Fibroblast of lung (primary cell): ENCODE measurements at regions not wholly inside any gene's neighbourhood (a gene's known extent, or its start where the extent isn't known, plus 50 kb on each side); places are given as distances from the start of the nearest gene placed in this dataset.

Source experiments
- DNase-seq, 2 donors: peaks; one replicate each; pipeline versions ENCODE4 v3.0.0 to v3.0.0-alpha.2; 2010; ENCODE audit warnings: low read depth in 2 of 2
- H2AFZ ChIP-seq: 2 replicates; pipeline ENCODE4 v1.5.1; 2012; ENCODE audit warnings: low read length, control low read depth, inconsistent platforms
- H3K27ac ChIP-seq: 2 replicates; pipeline ENCODE4 v1.5.1; 2011; ENCODE audit warnings: low read length, control low read depth; ENCODE audit not compliant: insufficient read depth
- H3K27me3 ChIP-seq: 2 replicates; pipeline ENCODE4 v1.5.1; 2011; ENCODE audit warnings: mild to moderate bottlenecking, low read length; ENCODE audit not compliant: control insufficient read depth, insufficient read depth
- H3K36me3 ChIP-seq: 2 replicates; pipeline ENCODE4 v1.5.1; 2011; ENCODE audit warnings: low read length; ENCODE audit not compliant: control insufficient read depth, insufficient read depth
- H3K4me1 ChIP-seq: 2 replicates; pipeline ENCODE4 v1.5.1; 2011; ENCODE audit warnings: low read length; ENCODE audit not compliant: control insufficient read depth, insufficient read depth; ENCODE audit errors: extremely low read depth
- H3K4me2 ChIP-seq: 2 replicates; pipeline ENCODE4 v1.5.1; 2011; ENCODE audit warnings: low read length, control low read depth; ENCODE audit not compliant: insufficient read depth; ENCODE audit errors: extremely low read depth
- H3K4me3 ChIP-seq, 4 experiments: fragments of 200-600 bp in 1 of 4; sonication (generic) in 1 of 4; replicated peaks in 1 of 4; 2 replicates each; pipeline ENCODE4 v1.5.1; 2011 to 2016; ENCODE audit warnings: low read length in 4 of 4, low read depth in 3 of 4, mild to moderate bottlenecking in 3 of 4, control low read depth in 2 of 4, inconsistent platforms in 1 of 4, mixed read lengths in 1 of 4; ENCODE audit not compliant: insufficient read depth in 1 of 4; ENCODE audit errors: control extremely low read depth in 1 of 4
- H3K79me2 ChIP-seq: 2 replicates; pipeline ENCODE4 v1.5.1; 2012; ENCODE audit warnings: mild to moderate bottlenecking, low read length, inconsistent platforms; ENCODE audit not compliant: control insufficient read depth, insufficient read depth
- H3K9ac ChIP-seq: 2 replicates; pipeline ENCODE4 v1.5.1; 2011; ENCODE audit warnings: mild to moderate bottlenecking, low read length, control low read depth; ENCODE audit not compliant: insufficient read depth
- H3K9me3 ChIP-seq: 2 replicates; pipeline ENCODE4 v1.5.1; 2012; ENCODE audit warnings: low read depth, low read length; ENCODE audit not compliant: control insufficient read depth, insufficient read depth
- H4K20me1 ChIP-seq: 2 replicates; pipeline ENCODE4 v1.5.1; 2011; ENCODE audit warnings: low read length; ENCODE audit not compliant: control insufficient read depth, insufficient read depth; ENCODE audit errors: extremely low read depth
- CTCF ChIP-seq, 2 donors: IDR thresholded peaks in 1 of 2; conservative IDR thresholded peaks in 1 of 2; 1 replicate in 1 of 2; 2 replicates in 1 of 2; pipeline ENCODE4 v1.5.1; 2011 to 2012; ENCODE audit warnings: low read length in 2 of 2, control low read depth in 1 of 2, inconsistent platforms in 1 of 2, low read depth in 1 of 2, mild to moderate bottlenecking in 1 of 2
- EZH2 ChIP-seq: IDR thresholded peaks from 2 replicates; pipeline ENCODE4 v1.5.1; 2012; ENCODE audit warnings: low read length, control low read depth, mild to moderate bottlenecking; ENCODE audit errors: missing control alignments

- no peaks in the 10 kb centered on the region for H4K20me1 ChIP-seq
- H3K27ac ChIP-seq, result no peak overlapping the region
These were observed 206.0 kb upstream of the JUN start for GRCh38 chr1:58989845-58990244.

GRCh38 chr1:58991305-58991704, 207.5 kb upstream of the JUN start:
- H3K4me2 ChIP-seq, result no peak overlapping the region
- TF ChIP-seq EZH2 (no peak), CTCF (conservative IDR thresholded peaks at IDR 0.05 in 1 of 2, IDR thresholded peaks at IDR 0.05 in 1 of 2; ENCODE audit: low read depth in 1 of 2, low read length in 2 of 2) (no peak)
- H2AFZ ChIP-seq, result no peak overlapping the region
- H3K36me3 ChIP-seq, result no peaks in the 10 kb centered on the region
- DNase-seq, result no peak
- no peaks in the 10 kb centered on the region for H4K20me1 ChIP-seq
- no peak overlapping the region for H3K9ac ChIP-seq
- H3K4me3 ChIP-seq, result no peak overlapping the region
- H3K9me3 ChIP-seq, result no peaks in the 10 kb centered on the region
- no peaks in the 10 kb centered on the region for H3K79me2 ChIP-seq
- H3K27me3 ChIP-seq, result no peaks in the 10 kb centered on the region
- H3K4me1 ChIP-seq, result no peaks in the 10 kb centered on the region
- no peak overlapping the region for H3K27ac ChIP-seq

More at GRCh38 chr1:58989845-58990244, 206.0 kb upstream of the JUN start:
- no peaks in the 10 kb centered on the region for H3K79me2 ChIP-seq
- H3K27me3 ChIP-seq, result no peaks in the 10 kb centered on the region
- H3K4me1 ChIP-seq, result no peaks in the 10 kb centered on the region
- no peaks in the 10 kb centered on the region for H3K36me3 ChIP-seq
- TF ChIP-seq CTCF (conservative IDR thresholded peaks at IDR 0.05 in 1 of 2, IDR thresholded peaks at IDR 0.05 in 1 of 2; ENCODE audit: low read depth in 1 of 2, low read length in 2 of 2) (no peak), EZH2 (no peak)
- H3K9me3 ChIP-seq, result no peaks in the 10 kb centered on the region
- H3K4me2 ChIP-seq, result no peak overlapping the region
- no peak overlapping the region for H3K4me3 ChIP-seq
- DNase-seq, result no peak
- H3K9ac ChIP-seq, result no peak overlapping the region
- no peak overlapping the region for H2AFZ ChIP-seq

GRCh38 chr1:58992643-58993042, 208.8 kb upstream of the JUN start:
- H3K79me2 ChIP-seq, result no peaks in the 10 kb centered on the region
- H3K4me2 ChIP-seq, result no peak overlapping the region
- no peak overlapping the region for H3K27ac ChIP-seq
- H3K36me3 ChIP-seq, result no peaks in the 10 kb centered on the region
- no peak overlapping the region for H2AFZ ChIP-seq
- H3K27me3 ChIP-seq, result no peaks in the 10 kb centered on the region
- no peaks in the 10 kb centered on the region for H4K20me1 ChIP-seq
- no peak for DNase-seq
- H3K4me3 ChIP-seq, result no peak overlapping the region
- no peaks in the 10 kb centered on the region for H3K4me1 ChIP-seq
- H3K9me3 ChIP-seq, result no peaks in the 10 kb centered on the region
- no peak overlapping the region for H3K9ac ChIP-seq
- TF ChIP-seq EZH2, result no peak
- TF ChIP-seq CTCF (conservative IDR thresholded peaks at IDR 0.05 in 1 of 2, IDR thresholded peaks at IDR 0.05 in 1 of 2; ENCODE audit: low read depth in 1 of 2, low read length in 2 of 2), result no peak
